ENCODE measurements at regions not wholly inside any gene's neighbourhood (a gene's known extent, or its start where the extent isn't known, plus 50 kb on each side); places are given as distances from the start of the nearest gene placed in this dataset.
"Not testable (repeated sequence)": the region's sequence is repeated elsewhere in the genome, so short reads cannot be mapped to it uniquely, and the experiment has no call there.

DNA sequence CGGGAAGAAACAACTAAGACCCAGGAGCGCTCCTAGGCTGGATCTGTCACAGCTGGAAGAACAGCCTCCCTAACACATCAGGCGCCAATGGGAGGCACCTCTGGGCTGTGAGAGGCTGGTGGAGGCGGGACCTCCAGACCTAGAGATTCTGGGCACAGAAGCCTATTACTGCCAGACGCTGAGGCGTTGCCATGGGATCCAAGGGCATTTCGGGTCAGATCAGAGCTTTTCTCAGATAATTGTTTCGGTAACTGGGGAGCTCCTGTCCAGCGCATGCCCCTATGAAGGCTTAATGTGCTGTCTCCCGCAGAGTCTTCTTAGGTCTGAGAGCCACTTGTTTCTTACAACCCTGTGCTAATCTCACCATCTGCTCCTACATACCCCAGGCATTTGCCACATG, 339.2 kb downstream of the ZNF716 start:
- no peak overlapping the region for H3K4me3 ChIP-seq (ENCODE audit: low read depth in 1 of 2, low read length in 1 of 2)
- no peaks in the 10 kb centered on the region for H3K36me3 ChIP-seq
- no peak for TF ChIP-seq CTCF (IDR thresholded peaks at IDR 0.05)
- no peaks in the 10 kb centered on the region for H3K4me1 ChIP-seq (ENCODE audit: control insufficient read depth in 1 of 2, insufficient read depth in 1 of 2, low read depth in 1 of 2, low read length in 1 of 2)
- H3K27me3 ChIP-seq, result no peaks in the 10 kb centered on the region
- H3K9me3 ChIP-seq, result no peaks in the 10 kb centered on the region
- no peak overlapping the region for H3K27ac ChIP-seq

DNA sequence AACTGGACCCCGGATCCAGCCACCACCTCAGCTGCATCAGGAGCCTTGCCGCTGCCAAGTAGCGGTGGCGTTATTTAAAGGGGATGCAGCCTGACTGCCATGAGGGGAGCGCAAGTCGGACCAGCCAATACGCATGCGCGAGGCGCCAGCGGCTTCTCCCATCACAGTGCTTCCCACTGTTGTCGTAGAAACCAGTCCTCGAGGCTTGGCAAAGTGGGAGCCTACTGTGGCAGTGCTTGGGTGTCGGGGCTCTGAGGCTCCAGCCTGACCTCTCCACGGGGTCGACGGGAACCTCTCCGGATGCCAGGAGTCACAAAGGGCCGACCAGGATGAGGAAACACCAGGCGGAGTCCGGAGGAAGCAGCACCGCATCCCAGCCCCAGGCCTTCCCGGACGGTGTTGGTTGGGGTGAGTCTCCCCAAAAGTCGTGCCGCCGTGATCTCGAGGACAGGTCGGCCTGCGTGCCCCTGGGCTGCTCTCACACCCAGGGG, 369.6 kb downstream of the ZNF716 start:
- no peaks in the 10 kb centered on the region for H3K9me3 ChIP-seq
- H3K27me3 ChIP-seq, result no peaks in the 10 kb centered on the region

DNA sequence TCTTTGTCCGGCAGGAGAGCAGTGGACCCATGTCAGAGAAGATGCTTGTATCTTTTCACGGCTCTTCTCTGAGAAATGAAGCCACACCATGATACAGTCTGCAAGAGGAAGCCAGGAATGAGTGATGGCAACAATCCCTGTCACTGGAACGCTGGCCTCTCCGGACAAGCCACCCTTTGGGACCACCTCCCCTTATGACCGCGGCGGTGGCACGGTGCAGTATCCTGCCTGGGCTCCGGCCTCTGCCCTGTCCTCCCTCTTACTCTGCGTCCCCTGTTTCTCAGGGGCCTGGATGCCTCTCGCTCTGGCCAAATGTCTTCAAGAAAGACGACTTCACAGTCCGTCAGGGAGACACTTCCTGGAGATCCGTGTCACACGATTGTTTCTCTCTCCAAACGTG, 370.5 kb downstream of the ZNF716 start:
- no peaks in the 10 kb centered on the region for H3K36me3 ChIP-seq
- TF ChIP-seq CTCF (IDR thresholded peaks at IDR 0.05), result no peak
- H3K27ac ChIP-seq, result no peak overlapping the region
- H3K4me3 ChIP-seq (ENCODE audit: low read depth in 1 of 2, low read length in 1 of 2), result no peak overlapping the region
- no peaks in the 10 kb centered on the region for H3K4me1 ChIP-seq (ENCODE audit: control insufficient read depth in 1 of 2, insufficient read depth in 1 of 2, low read depth in 1 of 2, low read length in 1 of 2)
- H3K27me3 ChIP-seq, result no peaks in the 10 kb centered on the region
- no peaks in the 10 kb centered on the region for H3K9me3 ChIP-seq

More for the DNA sequence above, 369.6 kb downstream of the ZNF716 start:
- Histone ChIP-seq H3K36me3 (no peaks in the 10 kb centered on the region), H3K4me1 (ENCODE audit: control insufficient read depth in 1 of 2, insufficient read depth in 1 of 2, low read depth in 1 of 2, low read length in 1 of 2) (no peaks in the 10 kb centered on the region), H3K27ac (no peak overlapping the region), H3K4me3 (ENCODE audit: low read depth in 1 of 2, low read length in 1 of 2) (no peak overlapping the region)
- no peak for TF ChIP-seq CTCF (IDR thresholded peaks at IDR 0.05)

DNA sequence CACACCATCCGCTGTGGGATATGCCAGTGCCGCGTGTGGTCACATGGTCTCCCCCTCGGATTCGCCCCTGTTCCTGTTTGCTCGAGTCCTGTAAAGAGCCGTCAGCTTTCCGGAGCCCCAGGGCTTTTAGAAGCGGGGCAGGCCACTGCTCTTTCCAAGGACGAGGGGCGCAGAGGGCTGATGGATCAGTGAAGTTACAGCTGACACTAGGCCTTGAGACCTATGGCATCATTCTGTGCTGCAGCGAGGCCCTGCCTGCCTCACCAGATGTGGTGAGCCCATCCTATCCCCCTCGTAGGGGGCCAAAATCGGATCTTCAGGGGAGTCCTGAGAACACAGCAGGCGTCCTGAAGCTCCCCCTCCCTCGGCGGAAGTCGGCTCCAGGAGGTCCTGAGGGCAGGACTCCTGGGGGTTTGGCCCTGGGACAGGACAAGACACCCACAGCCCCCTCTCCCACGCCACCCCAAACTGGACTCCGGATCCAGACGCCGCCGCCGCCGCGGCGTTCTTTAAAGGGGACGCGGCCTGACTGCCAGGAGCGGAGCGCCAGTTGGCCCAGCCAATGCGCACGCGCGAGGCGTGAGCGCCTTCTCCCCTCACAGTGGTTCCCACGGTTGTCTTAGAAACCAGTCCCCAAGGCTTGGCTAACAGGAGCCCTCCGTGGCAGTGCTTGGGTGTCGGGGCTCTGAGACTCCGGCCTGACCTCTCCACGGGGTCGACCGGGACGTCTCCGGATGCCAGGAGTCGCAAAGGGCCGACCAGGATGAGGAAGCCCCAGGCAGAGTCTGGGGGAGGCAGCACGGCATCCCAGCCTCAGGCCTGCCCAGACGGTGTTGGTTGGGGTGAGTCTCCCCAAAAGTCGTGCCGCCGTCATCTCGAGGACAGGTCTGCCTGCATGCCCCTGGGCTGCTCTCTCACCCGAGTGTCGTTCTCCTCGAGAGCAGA, 371.7 kb downstream of the ZNF716 start:
- Histone ChIP-seq H3K4me3 (ENCODE audit: low read depth in 1 of 2, low read length in 1 of 2) (no peak overlapping the region), H3K27ac (no peak overlapping the region), H3K27me3 (no peaks in the 10 kb centered on the region), H3K4me1 (ENCODE audit: control insufficient read depth in 1 of 2, insufficient read depth in 1 of 2, low read depth in 1 of 2, low read length in 1 of 2) (no peaks in the 10 kb centered on the region), H3K9me3 (no peaks in the 10 kb centered on the region), H3K36me3 (no peaks in the 10 kb centered on the region)
- no peak for TF ChIP-seq CTCF (IDR thresholded peaks at IDR 0.05)

GRCh38 chr7:57826548-57826947, 376.6 kb downstream of the ZNF716 start:
- H3K36me3 ChIP-seq; H3K27ac ChIP-seq; H3K4me1 ChIP-seq (ENCODE audit: control insufficient read depth in 1 of 2, insufficient read depth in 1 of 2, low read depth in 1 of 2, low read length in 1 of 2); H3K27me3 ChIP-seq; H3K9me3 ChIP-seq; H3K4me3 ChIP-seq (ENCODE audit: low read depth in 1 of 2, low read length in 1 of 2): not testable (repeated sequence)

DNA sequence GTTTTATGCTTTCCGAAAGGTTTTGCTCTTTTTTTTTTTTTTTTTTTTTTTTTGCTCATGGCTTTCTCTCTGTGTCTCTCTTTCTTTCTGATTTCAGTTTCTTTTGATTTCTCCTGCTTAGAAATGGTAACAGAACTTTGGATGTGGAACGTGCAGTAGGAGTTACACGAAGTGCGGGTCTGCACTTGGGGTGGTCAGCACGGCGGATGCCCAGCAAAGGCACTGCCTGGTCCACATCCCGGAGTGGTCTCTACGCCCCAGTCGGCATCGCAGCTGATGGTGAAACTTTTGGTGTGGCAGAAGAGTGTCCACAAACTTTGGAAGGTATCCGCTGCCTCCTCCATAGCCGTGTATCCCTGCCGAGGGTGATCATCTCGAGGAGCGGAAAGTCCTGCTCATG, 385.2 kb downstream of the ZNF716 start:
- not testable (repeated sequence) for H3K4me3 ChIP-seq (ENCODE audit: low read depth in 1 of 2, low read length in 1 of 2); H3K27me3 ChIP-seq

GRCh38 chr7:57839152-57839551, 389.2 kb downstream of the ZNF716 start:
- H3K27ac ChIP-seq; H3K4me3 ChIP-seq (ENCODE audit: low read depth in 1 of 2, low read length in 1 of 2); H3K9me3 ChIP-seq; H3K36me3 ChIP-seq; H3K27me3 ChIP-seq; H3K4me1 ChIP-seq (ENCODE audit: control insufficient read depth in 1 of 2, insufficient read depth in 1 of 2, low read depth in 1 of 2, low read length in 1 of 2): not testable (repeated sequence)

More for the DNA sequence above, 385.2 kb downstream of the ZNF716 start:
- H3K27ac ChIP-seq; H3K9me3 ChIP-seq; H3K36me3 ChIP-seq; H3K4me1 ChIP-seq (ENCODE audit: control insufficient read depth in 1 of 2, insufficient read depth in 1 of 2, low read depth in 1 of 2, low read length in 1 of 2): not testable (repeated sequence)

Data from neutrophil (primary cell).